Heart left ventricle (tissue), 13 donors: ENCODE measurements at regions not wholly inside any gene's neighbourhood (a gene's known extent, or its start where the extent isn't known, plus 50 kb on each side); places are given as distances from the start of the nearest gene placed in this dataset.

ENCODE experiments used
- POLR2A ChIP-seq, 2 donors: fragments of 450-650 bp; IDR thresholded peaks; one replicate each; pipeline ENCODE4 v1.6.1; 2017; ENCODE audit warnings: antibody characterized with exemption in 2 of 2, mild to moderate bottlenecking in 2 of 2, moderate library complexity in 2 of 2
- TF ChIP-seq, protein P1 (sequence below), 12 donors: fragments of 200-600 bp; sonication (generic) in 4 of 12; IDR thresholded peaks; one replicate each; pipeline versions ENCODE4 v1.5.0 to v1.8.0; 2018 to 2022; ENCODE audit warnings: antibody characterized with exemption in 12 of 12, mild to moderate bottlenecking in 5 of 12
- donor health status: ischemic (EF 13 %, LVEDD 7.1; RV severe dilation, severe dysfunction).
- donor health status: DM: no; HTN: yes; CAD: no.
- donor health status: DM: no; HTN: no; CAD: no.
- donor health status: ischemic (EF 25% LVEDD 6.9; RV normal size, moderate dysfunction).
- donor health status: ischemic (EF 25% LVEDD 5.7; RV mildly dilated, moderate dysfunction).
- donor health status: ischemic (EF 35%, LVEDD 5.7; RV mildly dilated, moderate dysfunction).
- donor health status: nonischemic (EF 11% LVEDD 7.7; RV severe dilation, severe dysfunction).
- donor health status: DM: yes; HTN: yes; CAD: no.
- donor health status: PGD.
- donor health status: ischemic (EF 29% LVEDD 5.4; RV normal size, mild dysfunction).
- donor health status: nonischemic (EF 23%, LVEDD 6.1; RV moderate dilation, normal function).

DNA sequence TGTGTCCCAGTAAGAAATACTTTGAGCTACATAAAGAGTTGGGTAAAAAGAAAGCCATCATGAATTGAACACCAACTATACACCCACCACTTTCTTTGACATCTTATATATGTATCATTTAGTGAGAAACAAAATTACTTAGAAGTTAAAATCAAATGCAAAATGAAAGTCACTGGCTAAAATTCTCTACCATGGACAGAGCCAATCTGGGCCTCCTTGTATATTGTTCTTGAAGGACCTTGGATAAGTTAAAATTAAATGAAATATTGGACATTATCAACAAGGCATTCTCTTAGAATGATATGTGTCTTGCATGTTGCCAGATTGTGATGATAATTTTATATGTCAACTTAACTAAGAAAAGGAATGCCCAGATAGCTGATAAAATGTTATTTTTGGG, 64.2 kb upstream of the CHL1 start:
- TF ChIP-seq POLR2A (IDR thresholded peaks at IDR 0.05) = no peak
- TF ChIP-seq, protein P1, sequence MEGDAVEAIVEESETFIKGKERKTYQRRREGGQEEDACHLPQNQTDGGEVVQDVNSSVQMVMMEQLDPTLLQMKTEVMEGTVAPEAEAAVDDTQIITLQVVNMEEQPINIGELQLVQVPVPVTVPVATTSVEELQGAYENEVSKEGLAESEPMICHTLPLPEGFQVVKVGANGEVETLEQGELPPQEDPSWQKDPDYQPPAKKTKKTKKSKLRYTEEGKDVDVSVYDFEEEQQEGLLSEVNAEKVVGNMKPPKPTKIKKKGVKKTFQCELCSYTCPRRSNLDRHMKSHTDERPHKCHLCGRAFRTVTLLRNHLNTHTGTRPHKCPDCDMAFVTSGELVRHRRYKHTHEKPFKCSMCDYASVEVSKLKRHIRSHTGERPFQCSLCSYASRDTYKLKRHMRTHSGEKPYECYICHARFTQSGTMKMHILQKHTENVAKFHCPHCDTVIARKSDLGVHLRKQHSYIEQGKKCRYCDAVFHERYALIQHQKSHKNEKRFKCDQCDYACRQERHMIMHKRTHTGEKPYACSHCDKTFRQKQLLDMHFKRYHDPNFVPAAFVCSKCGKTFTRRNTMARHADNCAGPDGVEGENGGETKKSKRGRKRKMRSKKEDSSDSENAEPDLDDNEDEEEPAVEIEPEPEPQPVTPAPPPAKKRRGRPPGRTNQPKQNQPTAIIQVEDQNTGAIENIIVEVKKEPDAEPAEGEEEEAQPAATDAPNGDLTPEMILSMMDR (IDR thresholded peaks at IDR 0.05) = no peak
